K562 (cell line): ENCODE measurements at regions not wholly inside any gene's neighbourhood (a gene's known extent, or its start where the extent isn't known, plus 50 kb on each side); places are given as distances from the start of the nearest gene placed in this dataset.

ENCODE experiments used
- CBX8 ChIP-seq: fragments of 200-600 bp; sonication (generic); IDR thresholded peaks from 2 replicates; pipeline ENCODE4 v1.6.1; 2012; ENCODE audit warnings: borderline replicate concordance, mixed run types, low read depth, mild to moderate bottlenecking, moderate library complexity, mixed read lengths, low read length, control low read depth, inconsistent platforms; ENCODE audit not compliant: poor library complexity, severe bottlenecking; ENCODE audit errors: extremely low read depth
- CTCF ChIP-seq, 3 experiments: IDR thresholded peaks in 2 of 3; conservative IDR thresholded peaks in 1 of 3; 2 replicates each; pipeline ENCODE4 v1.5.1; 2011 to 2012; ENCODE audit warnings: low read length in 3 of 3, mild to moderate bottlenecking in 3 of 3, control low read depth in 2 of 3, improper control_type of control experiment in 1 of 3, inconsistent platforms in 1 of 3, low read depth in 1 of 3, mixed read lengths in 1 of 3, moderate library complexity in 1 of 3; ENCODE audit not compliant: insufficient read depth in 2 of 3
- JUN ChIP-seq, 2 experiments: sonication (generic) in 1 of 2; formaldehyde crosslinking in 1 of 2; IDR thresholded peaks; 2 replicates each; pipeline versions ENCODE4 v1.6.1 to v1.8.0; 2012 to 2022; ENCODE audit warnings: borderline replicate concordance in 2 of 2, mild to moderate bottlenecking in 2 of 2, improper control_type of control experiment in 1 of 2, low read depth in 1 of 2, low read length in 1 of 2, missing genetic modification reagents in 1 of 2
- POLR2AphosphoS5 ChIP-seq: IDR thresholded peaks from 2 replicates; pipeline ENCODE4 v1.6.1; 2011; ENCODE audit warnings: mild to moderate bottlenecking, low read depth, low read length, moderate library complexity; ENCODE audit not compliant: control insufficient read depth, insufficient read depth
- ZBTB5 ChIP-seq: fragments of 450-650 bp; IDR thresholded peaks from 2 replicates; pipeline ENCODE4 v1.6.1; 2017; ENCODE audit warnings: antibody characterized with exemption
- ZNF224 ChIP-seq: sonication (generic); formaldehyde crosslinking; IDR thresholded peaks from 2 replicates; pipeline ENCODE4 v1.8.0; 2022; ENCODE audit warnings: mild to moderate bottlenecking, missing genetic modification reagents
- ZNF766 ChIP-seq: fragments of 200-800 bp; sonication (Bioruptor generic); conservative IDR thresholded peaks from 2 replicates; pipeline ENCODE4 v1.6.1; 2016; ENCODE audit warnings: missing genetic modification characterization, missing compliant biosample characterization

GRCh38 chr15:46778876-46779275, 938.4 kb upstream of the SEMA6D start:
- TF ChIP-seq ZNF224 (CRISPR knock-in tag) (no peak), POLR2AphosphoS5 (no peak), ZNF766 (no peak), JUN (IDR thresholded peaks at IDR 0.05; ENCODE audit: borderline replicate concordance, low read depth, low read length) (no peak), JUN (CRISPR knock-in tag; IDR thresholded peaks at IDR 0.05; ENCODE audit: borderline replicate concordance) (no peak), ZBTB5 (no peak), CBX8 (no peak), CTCF (IDR thresholded peaks at IDR 0.05 in 2 of 3, conservative IDR thresholded peaks at IDR 0.05 in 1 of 3; ENCODE audit: insufficient read depth in 2 of 3, low read depth in 1 of 3, low read length in 3 of 3) (no peak)
